Hepatocyte (in vitro differentiated cells): ENCODE measurements at regions not wholly inside any gene's neighbourhood (a gene's known extent, or its start where the extent isn't known, plus 50 kb on each side); places are given as distances from the start of the nearest gene placed in this dataset.

Experiments used
- CTCF ChIP-seq: fragments of 200-600 bp; sonication (generic); IDR thresholded peaks from 2 replicates; pipeline ENCODE4 v1.5.1; 2016; ENCODE audit warnings: antibody characterized with exemption, mild to moderate bottlenecking; ENCODE audit not compliant: poor library complexity
- EZH2 ChIP-seq: fragments of 200-600 bp; sonication (generic); IDR thresholded peaks from 2 replicates; pipeline ENCODE4 v1.6.1; 2016; ENCODE audit warnings: antibody characterized with exemption, mild to moderate bottlenecking, borderline replicate concordance

- TF ChIP-seq CTCF: no peak
- no peak for TF ChIP-seq EZH2
Measured at GRCh38 chr4:89617317-89617716, 219.6 kb downstream of the SNCA start.
